ENCODE measurements at regions not wholly inside any gene's neighbourhood (a gene's known extent, or its start where the extent isn't known, plus 50 kb on each side); places are given as distances from the start of the nearest gene placed in this dataset.

- ATAC-seq = peak; percentile 13; the same call in 1 of the 3 replicates
- TF ChIP-seq ZNF8 (CRISPR knock-in tag; IDR thresholded peaks at IDR 0.05) (no peak), ESRRG (CRISPR knock-in tag; IDR thresholded peaks at IDR 0.05) (no peak), GLIS3 (CRISPR knock-in tag; IDR thresholded peaks at IDR 0.05) (no peak), SNAI2 (CRISPR knock-in tag; IDR thresholded peaks at IDR 0.05) (no peak), ZNF565 (CRISPR knock-in tag; conservative IDR thresholded peaks at IDR 0.05; ENCODE audit: low read depth) (no peak), ISL1 (CRISPR knock-in tag; IDR thresholded peaks at IDR 0.05) (no peak), ZFP3 (CRISPR knock-in tag; IDR thresholded peaks at IDR 0.05) (no peak), CSDC2 (CRISPR knock-in tag; IDR thresholded peaks at IDR 0.05) (no peak), TCF4 (CRISPR knock-in tag; IDR thresholded peaks at IDR 0.05; ENCODE audit: borderline replicate concordance) (no peak), ZNF70 (CRISPR knock-in tag; IDR thresholded peaks at IDR 0.05) (no peak), BACH2 (CRISPR knock-in tag; IDR thresholded peaks at IDR 0.05; ENCODE audit: borderline replicate concordance) (no peak), ARNTL (CRISPR knock-in tag; IDR thresholded peaks at IDR 0.05; ENCODE audit: borderline replicate concordance, low read depth) (no peak), PPARA (CRISPR knock-in tag; IDR thresholded peaks at IDR 0.05; ENCODE audit: borderline replicate concordance) (no peak)
- TF ChIP-seq, protein P1, sequence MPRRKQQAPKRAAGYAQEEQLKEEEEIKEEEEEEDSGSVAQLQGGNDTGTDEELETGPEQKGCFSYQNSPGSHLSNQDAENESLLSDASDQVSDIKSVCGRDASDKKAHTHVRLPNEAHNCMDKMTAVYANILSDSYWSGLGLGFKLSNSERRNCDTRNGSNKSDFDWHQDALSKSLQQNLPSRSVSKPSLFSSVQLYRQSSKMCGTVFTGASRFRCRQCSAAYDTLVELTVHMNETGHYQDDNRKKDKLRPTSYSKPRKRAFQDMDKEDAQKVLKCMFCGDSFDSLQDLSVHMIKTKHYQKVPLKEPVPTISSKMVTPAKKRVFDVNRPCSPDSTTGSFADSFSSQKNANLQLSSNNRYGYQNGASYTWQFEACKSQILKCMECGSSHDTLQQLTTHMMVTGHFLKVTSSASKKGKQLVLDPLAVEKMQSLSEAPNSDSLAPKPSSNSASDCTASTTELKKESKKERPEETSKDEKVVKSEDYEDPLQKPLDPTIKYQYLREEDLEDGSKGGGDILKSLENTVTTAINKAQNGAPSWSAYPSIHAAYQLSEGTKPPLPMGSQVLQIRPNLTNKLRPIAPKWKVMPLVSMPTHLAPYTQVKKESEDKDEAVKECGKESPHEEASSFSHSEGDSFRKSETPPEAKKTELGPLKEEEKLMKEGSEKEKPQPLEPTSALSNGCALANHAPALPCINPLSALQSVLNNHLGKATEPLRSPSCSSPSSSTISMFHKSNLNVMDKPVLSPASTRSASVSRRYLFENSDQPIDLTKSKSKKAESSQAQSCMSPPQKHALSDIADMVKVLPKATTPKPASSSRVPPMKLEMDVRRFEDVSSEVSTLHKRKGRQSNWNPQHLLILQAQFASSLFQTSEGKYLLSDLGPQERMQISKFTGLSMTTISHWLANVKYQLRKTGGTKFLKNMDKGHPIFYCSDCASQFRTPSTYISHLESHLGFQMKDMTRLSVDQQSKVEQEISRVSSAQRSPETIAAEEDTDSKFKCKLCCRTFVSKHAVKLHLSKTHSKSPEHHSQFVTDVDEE (CRISPR knock-in tag; IDR thresholded peaks at IDR 0.05) = no peak
- TF ChIP-seq, protein P2, sequence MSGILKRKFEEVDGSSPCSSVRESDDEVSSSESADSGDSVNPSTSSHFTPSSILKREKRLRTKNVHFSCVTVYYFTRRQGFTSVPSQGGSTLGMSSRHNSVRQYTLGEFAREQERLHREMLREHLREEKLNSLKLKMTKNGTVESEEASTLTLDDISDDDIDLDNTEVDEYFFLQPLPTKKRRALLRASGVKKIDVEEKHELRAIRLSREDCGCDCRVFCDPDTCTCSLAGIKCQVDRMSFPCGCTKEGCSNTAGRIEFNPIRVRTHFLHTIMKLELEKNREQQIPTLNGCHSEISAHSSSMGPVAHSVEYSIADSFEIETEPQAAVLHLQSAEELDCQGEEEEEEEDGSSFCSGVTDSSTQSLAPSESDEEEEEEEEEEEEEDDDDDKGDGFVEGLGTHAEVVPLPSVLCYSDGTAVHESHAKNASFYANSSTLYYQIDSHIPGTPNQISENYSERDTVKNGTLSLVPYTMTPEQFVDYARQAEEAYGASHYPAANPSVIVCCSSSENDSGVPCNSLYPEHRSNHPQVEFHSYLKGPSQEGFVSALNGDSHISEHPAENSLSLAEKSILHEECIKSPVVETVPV (CRISPR knock-in tag; IDR thresholded peaks at IDR 0.05) = no peak
- TF ChIP-seq, protein P3, sequence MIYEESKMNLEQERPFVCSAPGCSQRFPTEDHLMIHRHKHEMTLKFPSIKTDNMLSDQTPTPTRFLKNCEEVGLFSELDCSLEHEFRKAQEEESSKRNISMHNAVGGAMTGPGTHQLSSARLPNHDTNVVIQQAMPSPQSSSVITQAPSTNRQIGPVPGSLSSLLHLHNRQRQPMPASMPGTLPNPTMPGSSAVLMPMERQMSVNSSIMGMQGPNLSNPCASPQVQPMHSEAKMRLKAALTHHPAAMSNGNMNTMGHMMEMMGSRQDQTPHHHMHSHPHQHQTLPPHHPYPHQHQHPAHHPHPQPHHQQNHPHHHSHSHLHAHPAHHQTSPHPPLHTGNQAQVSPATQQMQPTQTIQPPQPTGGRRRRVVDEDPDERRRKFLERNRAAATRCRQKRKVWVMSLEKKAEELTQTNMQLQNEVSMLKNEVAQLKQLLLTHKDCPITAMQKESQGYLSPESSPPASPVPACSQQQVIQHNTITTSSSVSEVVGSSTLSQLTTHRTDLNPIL (CRISPR knock-in tag; IDR thresholded peaks at IDR 0.05; ENCODE audit: low read depth) = no peak
Measured at GRCh38 chr2:47309952-47310800, 58.9 kb upstream of the EPCAM start.

DNA sequence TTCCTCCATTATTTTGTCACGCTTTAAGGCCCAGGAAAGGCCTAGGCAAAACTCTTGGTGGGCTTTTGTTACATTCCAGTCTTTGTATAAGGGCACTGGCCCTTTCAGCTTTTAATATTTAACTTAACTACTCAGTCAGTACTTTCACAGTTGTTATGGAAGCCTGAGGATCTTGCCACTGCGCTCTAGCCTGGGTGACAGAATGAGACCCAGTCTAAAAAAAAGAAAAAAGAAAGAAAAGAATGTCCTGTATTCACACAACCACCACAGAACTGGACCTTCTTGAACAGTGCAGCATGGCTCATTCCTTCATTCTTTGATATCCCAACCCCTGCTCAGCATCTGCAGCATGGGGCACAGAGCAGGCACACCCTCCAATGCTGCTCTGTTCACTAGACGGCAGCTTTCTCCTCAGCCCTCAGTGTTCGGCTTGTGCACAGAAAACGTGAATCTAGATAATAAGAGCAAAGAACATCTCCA lies 59.6 kb upstream of the EPCAM start:
- no peak for ATAC-seq
- TF ChIP-seq, protein P1 (CRISPR knock-in tag; IDR thresholded peaks at IDR 0.05) = no peak
- TF ChIP-seq ISL1 (CRISPR knock-in tag; IDR thresholded peaks at IDR 0.05) (no peak), ZNF8 (CRISPR knock-in tag; IDR thresholded peaks at IDR 0.05) (no peak), ZNF565 (CRISPR knock-in tag; conservative IDR thresholded peaks at IDR 0.05; ENCODE audit: low read depth) (no peak), ARNTL (CRISPR knock-in tag; IDR thresholded peaks at IDR 0.05; ENCODE audit: borderline replicate concordance, low read depth) (no peak), TOX (CRISPR knock-in tag; IDR thresholded peaks at IDR 0.05; ENCODE audit: borderline replicate concordance) (no peak), TCF4 (CRISPR knock-in tag; IDR thresholded peaks at IDR 0.05; ENCODE audit: borderline replicate concordance) (no peak), OSR1 (CRISPR knock-in tag; IDR thresholded peaks at IDR 0.05) (no peak), ZC3H10 (CRISPR knock-in tag; IDR thresholded peaks at IDR 0.05) (no peak), ESRRG (CRISPR knock-in tag; IDR thresholded peaks at IDR 0.05) (no peak), ZFP30 (CRISPR knock-in tag; IDR thresholded peaks at IDR 0.05) (no peak), ZNF70 (CRISPR knock-in tag; IDR thresholded peaks at IDR 0.05) (no peak), CSDC2 (CRISPR knock-in tag; IDR thresholded peaks at IDR 0.05) (no peak), ZFP3 (CRISPR knock-in tag; IDR thresholded peaks at IDR 0.05) (no peak), RARB (CRISPR knock-in tag; IDR thresholded peaks at IDR 0.05) (no peak), PPARA (CRISPR knock-in tag; IDR thresholded peaks at IDR 0.05; ENCODE audit: borderline replicate concordance) (no peak), GLIS3 (CRISPR knock-in tag; IDR thresholded peaks at IDR 0.05) (no peak)
- TF ChIP-seq, protein P2 (CRISPR knock-in tag; IDR thresholded peaks at IDR 0.05) = no peak
- TF ChIP-seq, protein P4, sequence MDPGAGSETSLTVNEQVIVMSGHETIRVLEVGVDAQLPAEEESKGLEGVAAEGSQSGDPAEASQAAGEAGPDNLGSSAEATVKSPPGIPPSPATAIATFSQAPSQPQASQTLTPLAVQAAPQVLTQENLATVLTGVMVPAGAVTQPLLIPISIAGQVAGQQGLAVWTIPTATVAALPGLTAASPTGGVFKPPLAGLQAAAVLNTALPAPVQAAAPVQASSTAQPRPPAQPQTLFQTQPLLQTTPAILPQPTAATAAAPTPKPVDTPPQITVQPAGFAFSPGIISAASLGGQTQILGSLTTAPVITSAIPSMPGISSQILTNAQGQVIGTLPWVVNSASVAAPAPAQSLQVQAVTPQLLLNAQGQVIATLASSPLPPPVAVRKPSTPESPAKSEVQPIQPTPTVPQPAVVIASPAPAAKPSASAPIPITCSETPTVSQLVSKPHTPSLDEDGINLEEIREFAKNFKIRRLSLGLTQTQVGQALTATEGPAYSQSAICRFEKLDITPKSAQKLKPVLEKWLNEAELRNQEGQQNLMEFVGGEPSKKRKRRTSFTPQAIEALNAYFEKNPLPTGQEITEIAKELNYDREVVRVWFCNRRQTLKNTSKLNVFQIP (CRISPR knock-in tag; IDR thresholded peaks at IDR 0.05; ENCODE audit: borderline replicate concordance, low read depth) = no peak
- TF ChIP-seq, protein P3 (CRISPR knock-in tag; IDR thresholded peaks at IDR 0.05; ENCODE audit: low read depth) = no peak
